Epithelial cell of esophagus (primary cell): ENCODE measurements at regions not wholly inside any gene's neighbourhood (a gene's known extent, or its start where the extent isn't known, plus 50 kb on each side); places are given as distances from the start of the nearest gene placed in this dataset.
"Not testable (repeated sequence)": the region's sequence is repeated elsewhere in the genome, so short reads cannot be mapped to it uniquely, and the experiment has no call there.

ENCODE experiments used
- DNase-seq: peaks from one replicate; pipeline ENCODE4 v3.0.0; 2010; ENCODE audit warnings: low read depth
- H3K4me3 ChIP-seq: 2 replicates; pipeline ENCODE4 v1.5.1; 2011; ENCODE audit warnings: mild to moderate bottlenecking, low read length, control low read depth
- CTCF ChIP-seq: IDR thresholded peaks from 2 replicates; pipeline ENCODE4 v1.5.1; 2011; ENCODE audit warnings: low read depth, mild to moderate bottlenecking, low read length, control low read depth, inconsistent platforms; ENCODE audit not compliant: insufficient read depth; ENCODE audit errors: missing control alignments

- not testable (repeated sequence) for DNase-seq, H3K4me3 ChIP-seq
Observed at GRCh38 chr14:34381304-34381703, 80.7 kb downstream of the SPTSSA start.

GRCh38 chr14:34380471-34380845 is 81.6 kb downstream of the SPTSSA start:
- TF ChIP-seq CTCF, result no peak
- DNase-seq, result no peak
- H3K4me3 ChIP-seq, result no peak overlapping the region

GRCh38 chr14:34379816-34380470 is 82.1 kb downstream of the SPTSSA start:
- no peak for DNase-seq
- H3K4me3 ChIP-seq, result no peak overlapping the region
- no peak for TF ChIP-seq CTCF

GRCh38 chr14:34376649-34377267 is 85.3 kb downstream of the SPTSSA start:
- DNase-seq, result no peak
- no peak overlapping the region for H3K4me3 ChIP-seq
- no peak for TF ChIP-seq CTCF

- no peak for TF ChIP-seq CTCF
- peak overlapping the region; percentile 1 for H3K4me3 ChIP-seq
- DNase-seq, result peak; percentile 88
Observed at GRCh38 chr14:34374998-34375740, 86.9 kb downstream of the SPTSSA start.

- H3K4me3 ChIP-seq, result no peak overlapping the region
- DNase-seq, result no peak
- no peak for TF ChIP-seq CTCF
Observed at GRCh38 chr14:34373191-34373590, 88.8 kb downstream of the SPTSSA start.

GRCh38 chr14:34372786-34373185 is 89.3 kb downstream of the SPTSSA start:
- TF ChIP-seq CTCF, result no peak
- peak; percentile 57 for DNase-seq
- H3K4me3 ChIP-seq, result no peak overlapping the region
